8988T (cell line): ENCODE measurements at regions not wholly inside any gene's neighbourhood (a gene's known extent, or its start where the extent isn't known, plus 50 kb on each side); places are given as distances from the start of the nearest gene placed in this dataset.

Experiments
- DNase-seq: peaks from one replicate; pipeline ENCODE4 v3.0.0; 2011

DNA sequence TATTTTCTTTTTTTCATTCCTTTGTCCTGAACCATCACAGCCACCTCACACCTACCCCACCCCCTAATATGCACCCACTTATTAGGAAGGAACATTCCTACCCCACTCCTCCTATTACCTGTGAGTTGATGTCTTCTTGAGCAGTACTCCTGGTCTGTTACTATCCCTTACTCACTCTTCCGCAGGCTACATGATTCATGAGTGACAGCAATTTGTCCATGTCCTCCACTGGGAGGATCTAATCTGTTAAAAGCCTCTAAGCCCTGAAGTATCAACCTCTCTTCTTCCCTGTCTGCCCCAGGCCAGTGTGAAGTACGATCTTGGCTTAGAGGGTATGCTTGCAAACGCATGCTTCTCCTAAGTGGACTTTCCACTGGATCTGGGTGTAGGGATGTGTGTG is 75.6 kb upstream of the RFX8 start:
- DNase-seq, result no peak

DNA sequence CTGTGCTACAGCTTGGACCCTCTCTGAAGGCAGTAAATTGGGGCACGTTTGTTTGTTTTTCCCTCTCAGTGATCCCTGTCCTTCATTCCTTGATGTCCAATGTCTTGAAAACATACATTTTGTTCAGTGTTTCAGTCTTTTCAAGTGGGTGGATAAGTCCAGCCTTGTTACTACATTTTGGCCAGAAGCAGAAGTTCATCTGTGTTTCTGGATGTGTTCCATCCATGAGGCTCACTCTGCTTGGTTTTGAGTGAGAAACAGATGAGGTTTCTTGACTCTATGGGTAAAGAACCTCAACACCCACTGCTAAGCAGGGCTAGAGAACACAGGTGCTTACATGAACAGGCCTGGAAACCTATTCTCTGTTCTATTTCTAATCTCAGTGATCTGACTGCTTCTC is 74.5 kb upstream of the RFX8 start:
- DNase-seq, result no peak

- DNase-seq, result no peak
These were observed 71.6 kb upstream of the RFX8 start for GRCh38 chr2:101546376-101547058.

DNA sequence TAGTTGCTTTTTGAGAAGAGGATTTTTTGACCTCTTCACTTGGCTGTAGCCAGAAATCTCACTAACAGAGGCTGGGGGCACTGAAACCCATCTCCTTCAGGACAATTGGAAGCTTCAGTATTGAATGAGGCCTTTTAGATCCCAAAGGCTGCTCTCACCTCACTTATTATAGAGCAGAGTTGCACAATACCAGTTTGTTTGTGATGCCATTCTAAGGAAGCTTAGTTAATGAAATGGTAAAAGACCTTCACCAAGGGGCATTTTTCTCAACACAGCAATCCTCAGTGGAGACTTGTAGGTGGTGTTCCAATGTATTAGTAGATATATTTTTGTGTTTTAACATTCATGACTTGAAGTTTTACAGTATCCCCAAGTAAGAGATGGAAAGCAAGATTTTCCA is 71.0 kb upstream of the RFX8 start:
- no peak for DNase-seq

DNA sequence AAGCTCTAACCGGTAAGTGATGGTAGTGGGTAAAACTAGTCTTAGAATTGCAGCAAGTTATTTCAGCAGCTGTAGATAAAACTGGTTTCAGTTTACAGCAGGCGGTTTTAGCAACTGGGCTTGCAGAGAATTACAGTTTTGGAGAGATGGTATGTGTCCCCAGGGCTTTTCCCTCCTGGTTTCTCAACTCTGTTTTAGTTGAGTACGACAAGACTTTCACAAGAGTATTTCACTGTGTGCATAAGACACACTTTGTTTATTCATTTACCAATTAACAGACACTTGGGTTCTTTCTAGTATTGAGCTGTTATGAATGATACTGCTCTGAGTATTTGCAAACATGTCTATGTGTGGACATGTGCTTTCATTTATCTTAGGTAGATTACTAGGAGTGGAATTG is 65.6 kb upstream of the RFX8 start:
- DNase-seq, result no peak

DNA sequence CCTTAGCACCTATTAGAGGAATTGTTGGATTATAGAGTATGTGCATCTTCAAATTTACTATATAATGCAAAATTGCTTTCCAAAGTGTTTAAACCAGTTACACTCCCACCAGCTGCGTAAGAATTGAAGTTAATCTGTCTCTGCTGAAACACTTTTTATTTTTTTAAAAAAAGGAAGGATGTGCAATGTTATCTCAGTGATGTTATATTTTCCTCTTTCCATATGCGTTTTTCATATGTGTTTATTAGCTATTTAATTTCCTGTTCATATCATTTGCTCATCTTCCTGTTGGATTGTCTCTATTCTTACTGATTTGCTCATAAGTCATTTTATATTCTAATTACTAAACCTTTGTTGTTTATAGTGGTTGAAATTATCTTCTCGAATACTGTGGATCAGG is 63.2 kb upstream of the RFX8 start:
- no peak for DNase-seq

DNA sequence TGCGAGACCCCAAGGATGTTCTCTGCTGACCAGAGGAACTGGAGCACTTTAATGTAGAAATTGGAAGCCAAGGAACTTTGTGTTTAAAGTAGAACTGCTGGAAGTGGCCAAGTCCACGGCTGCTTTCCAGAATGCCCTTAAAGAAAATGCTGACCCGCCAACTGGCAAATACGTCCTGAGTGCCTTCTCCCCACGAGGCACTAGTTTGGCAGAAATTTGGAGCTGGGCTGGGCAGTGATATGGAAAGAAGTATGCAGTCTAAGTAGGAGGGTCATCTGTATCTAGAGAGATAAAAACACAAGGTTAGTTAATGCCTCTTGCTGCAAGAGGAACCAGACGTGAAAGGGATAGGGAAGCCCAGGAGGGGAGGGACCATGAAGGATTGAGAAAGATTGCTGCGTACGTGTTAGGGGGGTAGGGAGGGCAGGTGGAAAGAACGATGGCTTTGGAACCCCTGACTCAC is 59.3 kb upstream of the RFX8 start:
- no peak for DNase-seq

GRCh38 chr2:101533561-101534148 is 58.7 kb upstream of the RFX8 start:
- no peak for DNase-seq

- DNase-seq, result no peak
These were observed 53.6 kb upstream of the RFX8 start for GRCh38 chr2:101528501-101528900.

GRCh38 chr2:101524806-101525430 is 50.0 kb upstream of the RFX8 start:
- no peak for DNase-seq
